Hematopoietic multipotent progenitor cell (in vitro differentiated cells): ENCODE measurements at regions not wholly inside any gene's neighbourhood (a gene's known extent, or its start where the extent isn't known, plus 50 kb on each side); places are given as distances from the start of the nearest gene placed in this dataset.

ENCODE experiments used
- DNase-seq, 3 donors: peaks; one replicate each; pipeline ENCODE4 v3.0.0-alpha.2; 2011 to 2015; ENCODE audit warnings: low read depth in 2 of 3, low spot score in 2 of 3

DNA sequence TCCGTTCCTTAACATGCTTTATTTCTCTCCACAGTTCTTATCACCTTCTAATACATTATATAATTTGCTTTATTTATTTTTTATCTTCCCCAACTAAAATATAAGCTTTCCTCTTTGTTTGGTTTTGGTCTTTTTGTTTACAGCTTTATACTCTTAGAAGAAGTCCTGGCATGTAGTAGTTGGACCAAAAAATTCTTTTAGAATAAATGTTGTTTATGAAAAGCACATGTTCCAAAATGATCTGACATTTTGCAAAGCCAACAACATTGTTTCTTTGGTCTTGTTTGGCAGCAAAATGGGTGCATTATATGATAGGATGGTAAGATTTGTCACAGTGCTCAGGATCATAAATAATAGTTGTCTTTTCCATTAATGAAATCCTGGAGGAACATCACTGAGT, 312.5 kb downstream of the LRIG3 start:
- no peak for DNase-seq

DNA sequence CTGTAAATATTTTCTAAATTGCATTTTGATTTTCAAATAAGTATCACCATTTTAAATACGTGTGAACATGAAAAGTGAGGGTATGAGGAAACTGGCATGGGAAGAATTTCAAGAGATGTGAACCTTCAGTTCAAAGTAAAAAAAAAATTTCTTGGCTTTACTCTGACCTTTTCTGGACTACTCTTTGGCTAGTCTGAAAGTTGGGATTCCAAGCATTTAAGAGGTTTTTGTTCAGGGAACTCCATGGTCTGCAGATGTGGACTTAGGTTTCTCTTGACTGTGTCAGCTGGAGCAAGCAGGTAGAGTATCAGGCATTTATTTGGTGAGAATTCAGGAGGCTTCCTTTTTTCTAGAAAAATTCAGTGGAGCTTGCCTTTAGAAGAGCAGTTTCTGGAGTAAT, 311.6 kb downstream of the LRIG3 start:
- DNase-seq, result no peak

DNA sequence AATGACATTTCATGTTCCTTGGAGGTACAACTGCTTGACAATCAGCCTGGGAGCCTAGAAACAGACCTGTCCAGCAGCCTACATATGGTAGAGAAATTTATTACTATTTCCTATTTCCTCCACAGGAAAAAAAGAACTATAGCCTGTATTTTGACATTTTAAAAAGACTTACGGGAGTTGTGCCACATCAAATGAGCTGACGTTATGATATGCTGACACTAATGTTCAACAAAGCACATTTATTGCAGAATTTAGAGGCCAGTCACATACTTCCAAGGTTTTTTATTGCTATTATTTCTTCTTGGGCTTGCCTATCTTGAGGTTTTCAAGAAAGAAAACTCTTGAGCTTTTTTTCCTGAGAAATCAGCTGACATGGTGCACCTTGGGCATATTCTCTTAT, 305.3 kb downstream of the LRIG3 start:
- DNase-seq, result no peak

DNA sequence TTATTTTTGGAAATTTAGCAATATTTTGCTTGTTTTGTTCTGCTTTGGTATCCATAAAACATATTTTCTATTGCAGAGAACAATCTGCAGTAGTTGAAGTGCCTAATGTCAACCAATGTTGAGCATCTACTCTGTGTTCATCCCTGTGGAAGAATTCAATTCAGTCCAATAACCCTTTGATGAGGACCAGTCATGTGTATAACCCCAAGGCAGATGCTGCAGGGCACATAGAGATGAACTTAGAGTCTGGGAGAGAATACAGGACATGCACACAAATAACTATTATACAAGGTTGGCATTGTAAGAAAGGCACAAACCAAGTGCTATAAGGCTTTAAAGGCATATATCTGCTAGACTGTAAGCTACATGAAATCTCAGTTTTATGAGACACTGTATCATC, 304.7 kb downstream of the LRIG3 start:
- DNase-seq, result no peak

DNA sequence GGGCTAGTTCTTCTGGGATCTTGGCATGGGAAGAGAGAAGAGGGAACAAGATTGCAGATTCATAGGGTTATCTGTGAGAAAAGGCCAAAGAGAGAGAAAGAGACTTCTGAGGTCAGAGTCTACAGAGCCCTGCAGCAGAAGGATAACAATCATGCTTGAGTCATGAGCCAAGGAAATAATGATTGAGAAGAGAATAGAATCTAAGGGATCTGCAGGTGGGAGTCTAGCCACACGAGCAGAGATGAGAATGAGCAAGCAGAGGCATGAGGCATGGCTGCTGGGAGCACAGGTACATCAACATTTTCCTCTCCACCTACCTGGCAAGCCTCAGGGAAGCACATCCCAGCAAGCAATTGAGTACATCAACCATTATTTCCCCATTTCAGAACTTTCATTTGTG, 303.7 kb downstream of the LRIG3 start:
- no peak for DNase-seq

DNA sequence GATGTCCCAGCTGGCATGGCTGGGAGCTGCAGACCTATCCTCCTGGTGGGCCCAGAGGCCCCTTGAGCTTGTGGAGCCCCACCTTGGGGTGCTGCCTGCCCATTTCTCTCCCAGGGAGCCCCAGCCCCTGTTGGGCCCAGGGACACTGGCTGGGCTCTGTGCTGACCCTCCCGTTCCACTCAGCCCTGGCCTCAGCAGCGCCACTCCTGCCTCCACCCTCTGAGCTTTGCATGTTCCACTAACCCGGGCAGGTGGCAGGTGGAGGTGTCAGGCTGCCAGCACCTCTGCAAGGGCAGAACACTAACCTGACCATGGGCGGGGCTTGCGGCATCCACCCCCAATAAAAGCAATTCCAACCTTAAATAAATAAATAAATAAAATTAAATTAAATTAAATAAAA, 299.2 kb downstream of the LRIG3 start:
- DNase-seq, result no peak

DNA sequence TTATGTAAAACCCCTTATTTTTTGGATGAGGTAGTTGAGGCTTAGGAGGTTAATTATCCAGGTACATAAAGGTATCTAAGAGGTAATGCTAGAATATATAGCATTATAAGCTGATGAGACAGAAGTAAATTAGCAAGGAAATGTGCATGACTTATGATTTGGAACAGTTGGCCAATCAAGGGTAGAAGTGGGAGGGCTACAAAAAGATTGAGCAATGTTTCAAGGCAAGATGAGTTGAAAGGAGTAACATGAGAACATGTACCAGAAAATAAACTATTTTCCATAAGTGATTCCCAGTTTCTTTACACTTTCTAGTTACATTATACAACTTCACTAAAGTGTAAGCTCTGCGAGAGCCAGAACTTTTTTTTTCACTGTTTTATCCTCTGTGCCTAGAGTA, 290.9 kb downstream of the LRIG3 start:
- no peak for DNase-seq

DNA sequence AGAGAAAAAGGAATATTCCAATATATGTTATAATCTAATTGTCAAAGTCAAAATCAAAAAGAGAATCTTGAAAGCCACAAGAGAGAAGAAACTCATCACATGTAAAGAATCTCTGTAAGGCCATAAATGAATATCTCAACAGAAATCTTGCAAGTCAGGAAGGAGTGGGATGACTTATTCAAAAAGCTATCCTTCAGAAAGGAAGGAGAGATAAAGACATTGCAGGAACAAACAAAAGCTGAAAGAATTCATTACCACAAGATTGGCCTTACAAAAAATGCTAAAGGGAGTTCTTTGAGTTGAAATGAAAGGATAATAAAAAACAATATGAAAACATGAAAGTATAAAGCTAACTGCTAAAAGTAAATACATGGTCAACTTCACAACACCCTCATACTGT, 286.8 kb downstream of the LRIG3 start:
- no peak for DNase-seq

DNA sequence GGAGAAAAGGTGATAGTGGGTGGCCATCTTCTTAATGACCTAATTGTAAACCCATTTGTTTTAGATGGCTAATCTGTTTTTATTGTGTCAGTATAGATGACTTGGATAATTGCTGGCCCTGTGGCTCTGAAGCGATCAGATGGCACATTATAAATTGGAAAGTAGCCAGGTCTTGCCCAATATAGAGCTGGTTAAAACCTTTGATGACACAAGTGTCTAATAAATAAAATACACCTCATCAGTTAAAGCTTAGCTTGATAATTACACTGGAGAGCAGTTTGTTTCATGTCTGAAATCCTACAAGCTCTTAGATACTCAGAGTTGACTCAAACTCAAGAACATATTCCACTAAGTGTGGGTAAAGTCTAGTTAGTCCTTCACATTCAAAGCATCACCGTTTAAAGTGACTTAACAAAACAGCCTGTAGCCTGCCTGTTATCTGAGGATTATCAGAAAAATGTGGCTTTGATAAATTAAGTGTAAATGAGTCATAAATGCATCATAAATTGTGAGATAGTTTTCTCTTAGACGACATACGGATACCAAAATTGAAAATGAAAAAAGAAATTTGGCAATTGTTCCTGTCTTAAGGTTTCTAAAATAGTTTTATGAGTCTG, 280.9 kb downstream of the LRIG3 start:
- DNase-seq, result no peak

DNA sequence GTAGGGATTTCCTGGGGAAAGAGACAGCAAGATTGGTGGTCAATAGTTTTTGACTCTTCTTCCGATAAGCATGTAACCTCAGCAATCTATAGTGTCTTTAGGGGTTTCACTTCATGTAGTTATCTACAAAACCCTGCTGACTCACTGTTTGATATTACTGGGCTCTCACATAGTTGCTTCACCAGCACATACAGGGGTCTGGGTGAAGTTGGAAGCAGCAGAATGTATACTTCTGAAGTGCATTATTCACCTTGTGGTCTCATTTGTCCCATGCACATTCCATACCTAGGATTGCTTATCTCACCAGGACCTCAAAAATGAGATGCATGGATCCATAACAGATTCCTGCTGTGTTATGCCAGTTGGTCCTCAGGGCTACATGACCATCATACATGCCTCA, 280.0 kb downstream of the LRIG3 start:
- no peak for DNase-seq

DNA sequence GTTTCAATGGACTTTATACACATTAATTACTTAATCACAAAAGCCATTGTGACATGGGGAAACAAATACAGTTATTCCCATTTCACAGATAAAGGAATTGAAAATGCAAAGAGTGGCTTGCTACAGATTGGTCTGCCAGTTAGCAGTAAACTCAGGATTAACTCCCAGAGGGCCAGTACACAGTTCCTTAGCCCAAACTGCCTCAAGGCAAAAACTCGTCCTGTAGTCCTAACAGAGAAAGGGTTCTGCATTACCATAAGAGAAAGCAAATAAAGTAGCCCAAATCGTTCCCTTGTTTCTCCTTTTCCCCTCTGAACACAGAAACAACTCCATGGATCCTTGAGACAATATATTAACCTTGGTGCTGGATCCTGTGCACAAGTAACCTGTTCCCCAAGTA, 274.4 kb downstream of the LRIG3 start:
- DNase-seq, result no peak

DNA sequence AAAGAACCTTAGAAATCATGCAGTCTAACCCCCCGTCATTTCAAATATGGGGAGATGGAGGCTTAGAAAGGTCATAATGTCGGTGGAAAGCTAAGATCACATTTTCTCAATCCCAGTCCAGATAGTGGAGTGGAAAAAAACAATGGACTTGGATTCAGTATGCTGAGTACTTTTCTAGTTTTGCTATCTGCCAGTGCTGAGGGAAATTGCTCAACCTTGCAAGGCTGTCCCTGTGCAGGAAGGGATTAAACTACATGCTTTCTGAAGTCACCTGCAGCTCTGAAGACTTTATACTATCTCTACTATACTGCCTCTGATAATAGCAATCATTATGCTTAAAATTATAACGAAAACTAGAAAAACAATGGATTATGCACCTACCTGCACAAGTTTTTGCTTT, 272.8 kb downstream of the LRIG3 start:
- DNase-seq, result no peak

DNA sequence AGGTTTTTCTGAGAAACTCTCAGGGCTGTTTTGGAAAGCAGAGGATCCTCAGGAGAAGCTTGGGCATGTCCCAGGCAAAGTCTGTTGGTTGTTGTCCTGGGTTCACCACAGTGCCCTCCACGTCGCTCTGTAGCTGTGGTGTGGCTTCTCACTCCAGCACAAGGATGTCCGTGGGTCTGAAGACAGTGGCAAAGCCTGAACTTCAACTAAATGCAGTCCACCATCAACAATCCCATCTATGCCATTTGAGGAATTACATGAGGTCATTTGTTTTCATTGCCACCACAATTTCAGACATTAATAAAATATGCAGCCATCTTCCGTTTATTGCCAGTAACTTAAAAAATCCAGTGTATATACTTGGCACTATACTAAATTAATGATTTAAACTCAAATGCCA, 272.1 kb downstream of the LRIG3 start:
- DNase-seq, result no peak

DNA sequence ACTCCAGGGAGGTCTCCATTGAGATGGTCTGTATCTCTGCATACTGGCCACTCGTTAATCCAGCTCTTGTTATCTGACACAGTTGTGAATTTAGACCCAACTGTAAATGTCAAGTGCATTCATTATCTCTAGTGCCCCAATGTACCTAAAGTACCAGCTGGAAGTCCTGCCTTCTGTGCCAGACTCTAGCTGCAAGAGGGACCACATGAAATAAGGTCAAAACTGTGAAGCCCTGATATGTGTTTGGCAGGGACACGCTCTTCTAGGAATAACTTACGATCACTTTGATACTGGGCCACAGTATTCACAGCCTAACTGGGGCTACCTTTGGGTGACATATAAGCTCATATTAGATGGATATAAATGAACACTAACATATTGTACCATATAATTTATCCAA, 268.5 kb downstream of the LRIG3 start:
- no peak for DNase-seq

DNA sequence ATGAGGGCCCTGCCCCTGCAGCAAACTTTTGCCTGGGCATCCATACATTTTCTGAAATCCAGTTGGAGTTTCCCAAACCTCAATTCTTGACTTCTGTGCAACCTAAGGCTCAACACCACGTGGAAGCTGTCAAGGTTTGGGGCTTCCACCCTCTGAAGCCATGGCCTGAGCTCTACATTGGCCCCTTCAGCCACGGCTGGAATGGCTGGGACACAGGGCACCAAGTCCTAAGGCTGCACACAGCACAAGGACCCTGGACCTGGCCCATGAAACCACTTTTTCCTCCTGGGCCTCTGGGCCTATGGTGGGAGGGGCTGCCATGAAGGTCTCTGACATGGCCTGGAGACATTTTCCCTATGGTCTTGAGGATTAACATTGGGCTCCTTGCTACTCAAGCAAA, 266.3 kb downstream of the LRIG3 start:
- DNase-seq, result no peak

DNA sequence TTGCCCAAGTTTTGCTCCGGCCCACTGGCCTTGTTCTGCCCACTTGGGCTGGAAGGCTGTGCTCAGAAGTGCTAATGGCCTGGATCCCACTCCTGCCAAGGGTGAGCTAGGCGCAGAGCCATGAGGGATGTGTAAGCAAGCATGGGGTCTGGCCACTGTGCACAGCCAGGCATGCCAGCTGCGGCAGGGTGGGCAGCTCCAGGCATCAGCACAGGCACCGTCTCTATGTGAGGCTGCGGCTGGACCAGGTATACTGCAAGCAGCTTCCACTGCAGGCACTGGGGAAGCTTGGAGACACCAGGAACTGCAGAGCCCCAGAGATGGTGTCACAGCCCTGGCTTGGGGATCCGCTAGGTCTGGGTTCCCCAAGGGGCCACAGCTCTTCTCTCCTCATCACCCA, 264.9 kb downstream of the LRIG3 start:
- DNase-seq, result no peak

DNA sequence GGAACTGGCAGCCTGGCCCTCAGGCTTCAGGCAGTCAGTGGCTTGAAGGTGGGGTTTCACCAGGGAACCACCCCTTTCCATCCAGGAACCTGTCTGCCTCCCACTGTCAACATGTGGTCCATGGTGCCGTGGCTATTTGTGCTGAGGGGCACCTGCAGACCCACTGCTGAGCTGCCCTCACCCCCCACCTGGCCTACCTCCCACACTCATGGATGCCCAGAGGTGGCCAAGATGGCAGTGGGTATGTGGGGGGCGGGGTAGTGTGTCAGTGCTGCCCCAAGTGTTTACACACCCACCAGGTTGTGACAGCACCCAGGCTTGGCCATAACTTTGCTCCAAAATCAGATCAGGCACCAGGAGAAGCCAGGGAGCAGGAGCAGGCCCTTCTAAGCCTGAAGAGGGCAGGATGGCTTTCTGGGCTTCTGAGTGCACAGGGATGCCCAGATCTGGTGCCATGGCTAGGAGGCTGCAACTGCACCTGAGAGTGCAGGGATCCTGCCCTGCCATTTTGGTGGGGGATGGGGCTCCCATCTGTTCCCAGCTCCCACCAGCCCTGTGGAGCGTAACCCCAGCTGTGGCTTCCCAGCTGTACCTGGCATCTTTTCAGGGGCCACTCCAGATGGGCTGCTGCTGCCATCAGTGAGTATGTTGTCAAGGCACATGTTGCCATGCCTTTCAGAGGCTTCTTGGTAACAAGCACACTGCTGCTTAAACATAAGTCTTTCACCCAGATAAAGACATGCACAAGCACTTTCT, 263.9 kb downstream of the LRIG3 start:
- no peak for DNase-seq

DNA sequence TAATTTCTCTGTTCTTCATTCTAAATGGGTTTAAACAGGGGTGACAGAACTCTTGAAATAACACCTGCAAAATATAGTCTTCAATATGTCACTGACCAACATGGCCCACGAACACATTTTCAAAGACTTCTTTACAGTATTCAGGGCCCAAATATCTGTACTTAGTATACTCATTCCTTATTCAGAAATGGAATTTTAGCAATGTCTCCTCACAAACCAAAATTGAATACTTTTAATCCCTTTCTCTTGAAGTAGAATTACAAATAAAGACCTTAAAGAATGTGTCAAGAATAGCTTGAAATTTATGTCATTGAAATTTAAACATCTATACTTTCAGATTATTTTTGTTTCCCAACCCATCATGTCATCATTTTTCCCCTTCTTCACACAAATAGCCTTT, 263.1 kb downstream of the LRIG3 start:
- DNase-seq, result no peak

DNA sequence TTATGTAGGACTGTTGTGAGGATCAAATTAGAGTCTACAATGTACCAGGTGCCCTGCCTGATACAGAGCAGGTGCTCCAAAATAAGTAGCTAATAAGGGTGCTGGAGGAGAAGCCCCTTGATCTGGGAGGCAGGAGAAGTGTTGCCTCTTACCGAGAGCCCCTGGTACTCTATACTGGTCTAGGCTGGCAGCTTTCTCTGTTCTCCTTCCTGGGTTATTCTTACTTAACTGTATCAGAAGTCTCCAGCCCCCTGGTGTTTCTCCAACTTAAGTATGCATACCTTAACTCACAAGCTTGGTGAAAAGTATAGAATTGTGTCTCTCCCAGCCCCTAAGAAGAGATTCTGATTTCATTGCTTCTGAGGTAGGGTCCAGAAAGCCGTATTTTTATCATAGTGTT, 254.9 kb downstream of the LRIG3 start:
- DNase-seq, result no peak

DNA sequence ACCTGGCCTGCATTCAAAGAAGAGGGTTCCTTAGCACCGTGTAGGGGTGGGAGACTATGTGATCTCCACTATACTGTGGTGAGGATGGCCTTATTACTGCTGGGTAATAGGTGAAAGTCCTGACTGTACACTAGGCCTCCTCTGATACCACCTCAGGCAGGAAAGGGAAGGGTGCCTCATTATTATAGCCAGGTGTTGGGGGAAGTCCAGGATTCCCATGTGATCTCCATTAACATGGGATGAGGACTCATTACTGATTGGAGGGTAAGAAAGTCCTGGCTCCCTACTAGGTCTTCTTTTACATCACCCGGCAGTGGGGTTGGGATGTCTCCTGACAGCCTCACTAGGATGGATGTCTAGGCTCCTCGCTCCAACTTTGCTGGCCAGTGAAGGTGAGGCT, 252.1 kb downstream of the LRIG3 start:
- no peak for DNase-seq

DNA sequence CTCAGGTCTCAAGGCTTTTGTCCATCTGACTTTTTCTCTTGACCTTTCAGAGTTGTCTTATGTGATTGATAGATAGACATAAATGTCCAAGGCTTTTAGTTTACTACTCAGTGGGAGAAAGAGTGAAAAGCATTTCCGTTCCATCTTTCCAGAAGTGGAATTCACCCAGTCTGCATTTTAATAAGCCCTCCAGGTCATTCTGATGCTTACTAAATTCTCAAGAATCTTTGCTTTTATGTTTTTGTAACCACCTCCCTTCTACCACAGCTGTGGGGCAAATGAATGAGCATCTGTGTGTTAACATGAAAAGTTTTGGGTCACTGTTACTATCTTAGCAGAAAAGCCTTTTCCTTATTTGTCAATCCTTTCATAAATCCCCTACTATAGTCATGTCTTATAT, 251.4 kb downstream of the LRIG3 start:
- DNase-seq, result no peak

DNA sequence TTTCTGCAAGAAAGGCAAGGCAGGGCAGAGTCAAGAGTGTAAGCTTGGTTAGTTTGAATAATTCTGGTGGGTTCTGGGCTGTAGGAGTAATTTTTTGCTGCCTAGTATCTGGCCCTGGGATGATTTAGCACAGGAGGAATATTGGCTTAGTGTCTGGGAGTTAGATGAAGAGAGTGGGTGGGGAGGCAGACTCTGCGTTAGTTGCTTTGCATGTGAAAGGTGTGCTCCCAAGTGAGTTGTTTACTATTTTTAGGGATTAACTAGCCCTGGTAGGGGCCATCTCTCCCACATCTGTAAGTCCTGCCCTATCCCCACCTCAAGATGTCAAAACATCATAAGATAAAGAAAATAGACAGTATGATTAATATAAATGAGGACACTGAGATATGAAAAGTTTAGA, 249.7 kb downstream of the LRIG3 start:
- no peak for DNase-seq

DNA sequence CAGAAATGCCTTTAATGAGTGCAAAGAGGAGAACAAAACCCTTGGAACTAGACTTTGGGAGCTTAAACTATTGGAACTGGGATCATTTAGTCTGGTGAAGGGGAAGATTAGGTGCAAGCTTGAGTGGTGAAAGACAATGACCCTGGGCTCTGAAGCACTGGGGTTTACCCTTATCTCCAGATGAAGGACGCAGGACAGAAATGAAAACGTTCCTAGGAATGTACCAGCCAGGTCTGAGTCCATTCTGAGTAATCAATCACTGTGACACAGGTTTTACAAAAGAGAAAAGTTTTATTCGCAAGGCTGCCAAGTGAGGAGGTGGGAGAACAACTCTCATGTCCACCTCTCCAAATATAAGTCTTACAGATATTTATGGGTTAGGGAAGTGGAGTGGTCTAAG, 249.1 kb downstream of the LRIG3 start:
- DNase-seq, result no peak
